ENCODE measurements at regions not wholly inside any gene's neighbourhood (a gene's known extent, or its start where the extent isn't known, plus 50 kb on each side); places are given as distances from the start of the nearest gene placed in this dataset.
"Not testable (repeated sequence)": the region's sequence is repeated elsewhere in the genome, so short reads cannot be mapped to it uniquely, and the experiment has no call there.

DNA sequence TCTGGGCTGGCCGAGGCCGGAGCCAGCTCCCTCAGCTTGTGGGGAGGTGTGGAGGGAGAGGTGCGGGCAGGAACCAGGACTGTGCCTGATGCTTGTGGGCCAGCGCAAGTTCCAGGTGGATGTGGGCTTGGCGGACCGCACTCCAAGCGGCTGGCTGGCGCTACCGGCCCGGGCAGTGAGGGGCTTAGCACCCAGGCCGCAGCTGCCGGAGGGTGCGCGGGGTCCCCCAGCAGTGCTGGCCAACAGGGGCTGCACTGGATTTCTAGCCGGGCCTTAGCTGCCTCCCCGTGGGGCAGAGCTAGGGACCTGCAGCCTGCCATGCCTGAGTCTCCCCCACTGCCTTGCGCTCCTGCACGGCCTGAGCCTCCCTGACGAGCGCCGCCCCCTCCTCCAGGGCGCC is 242.8 kb downstream of the CCSER2 start:
- DNase-seq, result no peak

DNA sequence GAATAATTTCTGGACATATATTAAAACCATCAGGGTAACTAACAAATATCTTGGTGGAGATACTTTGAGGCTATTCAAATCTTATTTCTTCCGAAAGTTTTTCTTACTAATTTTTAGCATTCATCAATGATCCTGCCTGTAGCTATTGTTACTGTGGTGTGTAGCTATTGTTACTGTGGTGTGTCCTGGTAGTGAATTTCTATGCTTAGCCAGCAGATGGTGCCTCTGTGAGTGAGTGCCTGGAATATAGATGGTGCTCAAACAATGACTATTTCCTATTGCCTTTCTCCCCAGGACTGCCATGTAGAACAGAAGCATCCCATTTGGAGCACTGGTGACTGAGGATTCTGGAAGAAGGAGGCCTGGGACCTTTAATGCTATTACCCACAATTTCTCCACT is 245.7 kb downstream of the CCSER2 start:
- no peak for DNase-seq

DNA sequence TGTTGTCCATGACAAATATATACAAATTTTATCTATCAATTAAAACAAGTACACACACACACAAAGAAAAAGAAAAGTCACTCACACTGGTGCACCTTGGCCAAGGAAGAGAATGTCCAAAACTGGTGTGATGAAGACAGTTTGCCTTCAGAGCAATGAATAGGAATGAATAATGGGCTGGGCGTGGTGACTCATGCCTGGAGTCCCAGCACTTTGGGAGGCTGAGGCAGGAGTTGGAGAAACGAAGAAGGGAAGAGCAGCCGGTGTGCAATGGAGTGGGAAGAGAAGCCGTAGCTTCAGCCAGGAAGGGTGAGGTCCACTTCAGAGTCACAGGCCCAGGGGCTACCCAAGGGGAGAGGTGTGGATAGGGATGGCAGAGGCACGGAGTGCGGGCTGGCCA is 253.6 kb downstream of the CCSER2 start:
- DNase-seq, result no peak

DNA sequence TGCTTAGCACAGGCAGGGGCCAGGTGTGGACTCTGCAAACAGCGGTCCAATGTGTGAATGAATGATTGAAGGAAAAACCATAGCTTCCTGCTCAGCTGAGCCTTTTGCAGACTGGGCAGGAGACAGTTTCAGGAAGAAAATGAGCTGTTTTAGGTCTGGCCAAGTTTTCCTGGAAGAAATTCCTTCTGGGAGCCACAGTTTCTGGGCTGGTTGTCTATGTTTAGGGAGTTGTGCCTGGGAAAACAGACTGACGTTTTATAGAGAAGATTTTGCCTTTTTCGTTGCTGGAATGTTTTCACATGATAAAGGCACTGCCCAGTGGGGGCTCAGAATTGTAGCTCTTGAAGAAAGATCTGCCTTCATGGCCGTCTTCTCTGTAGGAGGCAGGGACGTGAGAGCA is 255.1 kb downstream of the CCSER2 start:
- no peak for DNase-seq

DNA sequence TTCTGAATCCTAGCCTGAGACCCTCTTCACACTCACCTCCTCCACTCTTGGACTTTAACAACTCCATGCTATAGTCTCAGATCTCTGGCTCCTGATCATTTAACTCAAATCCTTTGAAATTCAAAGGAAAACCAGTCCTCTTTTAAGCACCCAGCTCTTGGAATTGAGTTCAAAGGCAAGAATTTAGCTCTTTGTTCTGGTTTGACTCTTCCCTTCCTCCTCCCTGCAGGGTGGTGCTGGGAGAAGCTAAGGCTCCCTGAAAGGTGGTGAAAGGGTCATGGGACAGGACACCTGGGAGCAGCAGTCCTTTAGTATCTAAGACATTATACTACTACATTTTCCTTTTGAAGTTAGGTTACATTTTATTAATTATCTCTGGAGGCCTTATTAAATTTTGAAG is 259.4 kb downstream of the CCSER2 start:
- DNase-seq, result no peak

DNA sequence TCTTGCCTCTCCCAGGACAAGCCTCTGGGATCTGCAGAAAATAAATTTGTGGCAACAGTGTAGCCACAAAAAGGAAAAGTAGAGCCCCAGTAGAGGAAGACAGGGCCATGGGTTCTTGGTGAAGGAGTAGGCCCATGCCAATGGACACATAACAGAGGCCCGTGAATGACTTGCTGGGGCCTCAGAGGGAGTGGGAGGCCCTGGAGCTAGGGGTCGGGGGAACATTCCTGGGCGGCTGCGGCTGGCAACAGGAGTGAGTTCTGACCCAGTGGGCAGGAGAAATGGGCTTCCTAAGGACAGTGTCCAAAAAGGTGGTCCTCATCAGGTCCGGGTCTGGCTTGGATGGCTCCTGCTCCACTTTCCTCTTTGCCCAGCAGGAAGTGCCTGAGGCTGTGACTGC is 260.0 kb downstream of the CCSER2 start:
- no peak for DNase-seq

DNA sequence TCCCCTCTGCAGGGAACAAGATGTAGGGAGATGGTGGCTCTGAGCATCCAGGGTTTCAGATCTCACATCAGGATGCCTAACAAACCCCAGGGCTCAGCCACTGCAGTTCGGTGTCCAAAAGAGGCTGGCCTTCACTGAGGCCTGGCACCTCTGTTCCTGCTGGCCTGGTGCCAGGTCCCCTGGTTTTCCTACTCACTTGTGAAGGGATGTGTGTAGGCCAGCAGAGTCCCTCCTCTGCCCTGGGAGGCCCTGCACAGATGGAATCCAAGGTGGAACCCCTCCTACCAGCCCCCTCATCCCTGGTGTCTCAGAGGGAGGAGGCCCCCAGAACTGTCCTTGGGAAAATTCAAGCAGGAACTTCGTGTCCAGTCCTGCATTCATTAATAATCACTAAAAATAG is 260.6 kb downstream of the CCSER2 start:
- DNase-seq, result no peak

DNA sequence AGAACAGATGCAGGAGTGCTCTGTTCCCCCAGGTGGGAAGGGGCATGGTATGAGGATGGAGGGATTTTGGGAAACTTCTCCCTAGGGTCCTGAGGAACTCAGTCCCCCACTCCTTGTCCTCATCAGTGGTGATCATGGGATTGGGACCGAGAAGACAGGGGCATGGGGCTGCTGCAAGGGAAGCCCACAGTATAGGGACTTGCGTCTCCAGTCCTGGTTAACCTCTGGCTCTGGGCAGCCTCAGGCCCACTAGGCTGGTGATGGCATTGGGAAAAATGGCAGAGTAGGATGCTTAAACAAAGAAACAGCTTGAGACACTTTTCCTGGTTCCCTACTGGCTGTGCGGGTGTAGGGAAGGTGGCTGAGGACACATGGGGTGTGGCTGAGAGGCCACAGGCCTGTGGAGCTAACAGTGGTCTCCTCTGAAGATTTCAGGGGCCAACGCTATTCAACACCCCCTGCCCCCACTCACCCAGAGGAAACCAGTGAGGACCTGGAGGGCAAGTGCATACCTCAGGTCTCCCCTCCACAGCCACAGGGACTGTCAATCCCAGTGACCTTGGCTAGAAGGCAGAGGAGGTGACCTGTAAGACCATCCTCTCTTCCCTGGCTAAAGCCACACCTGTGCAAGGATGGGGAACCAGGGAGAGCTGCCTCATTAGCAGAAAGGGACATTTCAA is 261.3 kb downstream of the CCSER2 start:
- DNase-seq, result no peak

DNA sequence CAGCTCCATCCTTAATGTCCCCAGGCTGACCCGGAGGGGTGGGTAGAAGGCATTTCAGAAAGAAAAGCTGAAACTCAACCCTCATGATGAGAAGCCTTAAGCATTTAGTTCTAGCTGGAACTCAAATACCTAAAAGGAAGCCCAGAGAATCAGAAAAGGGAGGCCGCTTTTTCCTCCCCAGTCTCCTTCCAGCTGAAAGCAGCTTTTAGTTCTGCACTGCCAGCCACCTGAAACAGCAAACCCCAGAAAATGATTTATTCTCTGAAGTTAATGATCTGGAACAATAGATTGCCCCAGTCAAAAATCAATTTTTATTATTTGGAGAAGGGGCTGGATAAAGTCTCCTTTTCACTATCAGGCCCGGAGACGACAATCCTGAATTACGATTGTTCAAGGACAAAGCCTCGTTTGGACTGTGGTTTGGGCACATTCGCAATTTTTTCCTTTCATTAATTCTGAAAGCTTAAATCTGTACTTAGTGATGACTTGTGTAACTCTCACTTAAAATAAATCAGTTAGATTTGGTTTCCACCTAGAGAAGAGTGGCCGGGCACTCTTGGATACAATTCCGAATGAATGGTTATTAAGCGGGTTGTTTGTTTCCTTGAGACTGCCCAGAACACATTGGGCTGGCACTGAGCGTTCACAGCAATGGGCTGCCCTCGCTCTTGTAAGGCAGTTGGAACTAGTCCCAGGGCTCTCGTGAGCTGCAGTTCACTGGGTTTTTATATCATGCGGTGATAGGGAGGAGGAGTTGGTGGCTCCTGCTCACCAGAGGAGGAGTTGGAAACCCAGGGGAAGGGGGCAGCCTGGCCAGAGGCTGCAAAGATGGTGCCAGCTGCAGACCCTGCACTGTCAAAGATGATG is 262.2 kb downstream of the CCSER2 start:
- peak; percentile 88 for DNase-seq

DNA sequence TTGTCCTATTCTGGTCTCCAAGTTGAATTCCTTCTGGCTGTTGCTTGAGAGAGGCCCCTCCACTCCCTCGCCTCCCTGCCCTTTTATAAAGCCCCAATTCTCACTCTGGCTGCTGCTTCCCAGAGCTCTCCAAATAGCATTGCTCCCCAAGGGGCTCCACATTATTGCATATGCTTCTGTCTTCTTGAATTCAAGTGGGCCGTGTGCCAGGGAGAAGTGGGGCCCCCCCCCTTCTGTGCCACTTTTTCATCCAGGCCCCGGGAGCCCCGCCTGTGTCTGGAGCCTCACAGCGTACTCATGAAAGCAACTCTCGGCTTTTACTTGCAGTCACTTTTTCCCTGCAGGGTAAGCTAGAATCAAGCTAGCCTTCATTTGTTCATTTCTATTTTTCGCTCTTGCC is 265.1 kb downstream of the CCSER2 start:
- no peak for DNase-seq

DNA sequence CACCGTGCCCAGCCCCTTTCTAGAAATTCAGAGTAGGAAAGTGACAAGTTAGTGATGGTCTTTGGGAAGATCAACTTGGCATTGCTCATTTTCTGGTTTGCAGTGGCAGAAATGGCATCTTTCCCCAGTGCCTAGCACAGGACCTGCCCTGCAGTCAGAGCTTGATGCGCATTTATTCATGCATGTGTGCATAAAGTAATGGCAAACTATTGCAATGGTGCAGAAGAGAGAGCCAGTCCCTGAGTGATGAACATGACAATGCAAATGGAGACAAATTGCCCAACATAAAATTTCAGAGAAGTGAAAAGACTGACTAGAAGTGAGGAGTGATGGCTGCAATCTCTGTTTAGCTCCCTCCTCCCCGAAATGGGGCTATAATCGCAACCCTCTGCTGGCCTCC is 268.2 kb downstream of the CCSER2 start:
- DNase-seq, result no peak

DNA sequence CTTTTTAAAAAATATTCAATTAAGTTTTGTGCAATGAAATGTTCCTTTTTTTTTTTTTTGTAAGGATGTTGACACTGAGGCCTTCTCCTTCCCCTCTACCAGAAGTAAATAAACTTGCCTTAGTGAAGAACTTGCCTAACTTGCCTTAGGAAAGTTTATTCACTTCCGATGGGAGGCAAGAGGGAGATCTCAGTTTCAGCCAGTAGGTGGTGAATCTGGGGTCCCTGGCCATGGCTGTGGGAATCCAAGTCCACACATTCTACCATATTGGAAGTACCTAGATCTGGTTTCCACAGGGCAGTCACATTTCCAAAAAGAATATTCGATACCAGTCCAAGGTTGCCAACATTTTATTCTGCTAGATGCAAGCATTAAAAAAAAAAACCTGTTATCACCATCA is 270.9 kb downstream of the CCSER2 start:
- no peak for DNase-seq

DNA sequence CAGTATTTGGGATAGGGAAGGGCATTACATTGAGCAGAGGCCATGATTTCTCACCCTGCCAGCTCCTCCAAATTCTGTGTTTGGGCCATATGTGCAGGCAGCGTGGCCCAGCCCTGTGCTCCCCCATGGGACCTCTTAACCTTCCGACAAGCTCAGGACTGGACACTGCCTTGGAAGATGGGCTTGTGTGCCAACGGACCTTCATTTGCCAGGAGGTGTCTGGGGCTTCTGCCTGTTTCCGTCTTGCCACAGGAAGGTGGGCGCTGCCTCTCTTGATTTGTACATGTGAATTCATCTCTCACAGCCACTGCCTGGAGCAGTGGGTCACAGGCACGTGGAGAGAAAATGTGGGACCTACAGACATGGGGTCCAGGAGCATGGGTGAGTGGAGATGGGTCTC is 272.6 kb downstream of the CCSER2 start:
- DNase-seq, result no peak

DNA sequence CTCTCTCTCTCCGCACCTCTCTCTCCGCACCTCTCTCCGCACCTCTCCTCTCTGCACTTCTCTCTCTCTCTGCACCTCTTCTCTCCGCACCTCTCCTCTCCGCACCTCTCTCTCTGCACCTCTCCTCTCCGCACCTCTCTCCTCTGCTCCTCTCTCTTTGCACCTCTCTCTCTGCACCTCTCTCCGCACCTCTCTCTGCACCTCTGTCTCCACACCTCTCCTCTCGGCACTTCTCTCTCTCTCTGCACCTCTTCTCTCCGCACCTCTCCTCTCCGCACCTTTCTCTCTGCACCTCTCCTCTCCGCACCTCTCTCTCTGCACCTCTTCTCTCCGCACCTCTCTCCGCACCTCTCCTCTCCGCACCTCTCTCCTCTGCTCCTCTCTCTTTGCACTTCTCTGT is 274.2 kb downstream of the CCSER2 start:
- DNase-seq, result not testable (repeated sequence)

DNA sequence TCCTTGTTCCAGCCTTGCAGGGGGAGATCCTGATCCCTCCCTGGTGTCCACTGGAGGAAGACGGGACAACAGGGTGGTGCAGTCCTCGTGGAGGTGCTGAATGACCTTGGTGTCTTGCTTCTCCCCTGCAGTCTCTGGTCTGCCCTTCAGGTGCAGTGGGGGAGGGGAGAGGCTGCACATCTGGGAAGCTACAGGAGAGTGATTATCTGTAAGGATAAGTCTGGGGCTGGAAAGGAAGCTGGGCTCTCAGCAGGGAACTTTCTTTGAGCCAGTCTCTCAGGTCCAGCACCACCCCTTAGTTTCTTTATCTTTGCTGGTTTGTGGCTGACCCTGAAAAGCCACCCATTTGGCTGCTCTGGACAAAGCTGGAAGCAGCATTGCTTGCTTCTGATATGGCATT is 275.6 kb downstream of the CCSER2 start:
- DNase-seq, result no peak

DNA sequence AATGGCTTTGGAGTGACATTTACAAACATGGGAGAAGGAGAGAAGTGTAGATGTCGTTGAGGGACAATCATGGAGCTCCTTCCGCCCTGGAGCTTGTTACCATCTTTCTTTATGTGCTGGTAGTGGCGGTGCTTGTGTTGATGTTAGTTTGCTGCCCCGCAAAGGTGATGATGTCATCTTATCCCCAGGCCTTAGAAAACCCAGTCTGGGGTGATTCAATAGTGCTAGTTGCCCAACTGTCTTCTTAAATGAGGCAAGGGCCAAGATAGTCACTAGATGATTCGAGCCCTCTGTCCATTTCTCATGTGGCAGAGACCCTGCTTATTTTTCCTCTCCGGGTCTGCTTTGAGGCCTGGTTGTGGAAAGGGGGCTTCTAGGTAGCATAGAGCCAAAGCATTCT is 277.4 kb downstream of the CCSER2 start:
- no peak for DNase-seq

DNA sequence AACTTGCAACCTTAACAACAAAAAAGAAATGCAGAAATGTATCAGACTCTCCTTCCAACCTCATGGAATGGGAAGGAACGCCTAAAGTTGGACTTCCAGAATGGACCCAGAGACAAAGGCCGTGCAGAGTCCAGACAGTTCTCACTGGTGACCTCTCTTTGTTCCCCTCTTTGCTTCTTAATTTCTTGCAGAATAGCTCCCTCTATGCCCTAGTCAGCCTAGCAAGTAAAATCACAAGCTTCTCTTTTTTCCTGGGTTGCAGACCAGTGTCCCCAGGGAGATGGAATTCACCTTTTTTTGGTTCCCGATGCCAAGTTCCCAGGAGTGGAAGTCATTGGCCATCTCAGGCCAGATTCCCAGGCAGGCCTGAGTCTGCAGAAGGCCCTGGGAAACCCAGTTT is 278.0 kb downstream of the CCSER2 start:
- DNase-seq, result no peak

DNA sequence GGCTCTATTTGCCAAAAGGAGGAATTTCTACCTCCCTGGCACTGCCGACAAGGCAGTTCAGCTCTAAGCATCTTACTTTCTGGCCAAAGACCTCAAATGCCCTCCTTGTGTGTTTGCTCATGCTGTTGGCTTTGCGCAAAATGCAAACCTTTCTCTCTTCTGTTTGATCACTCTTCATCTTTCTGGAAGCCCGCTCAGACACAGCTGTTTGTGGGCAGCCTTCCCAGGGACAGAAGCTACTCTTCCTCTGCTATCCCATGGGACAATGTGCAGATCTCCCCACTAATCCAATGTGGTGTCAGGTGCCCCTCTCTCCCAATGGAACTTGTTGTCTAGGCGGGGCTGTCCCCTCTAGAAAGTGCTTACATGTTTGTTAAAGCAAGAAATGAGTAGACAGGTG is 278.7 kb downstream of the CCSER2 start:
- DNase-seq, result no peak

DNA sequence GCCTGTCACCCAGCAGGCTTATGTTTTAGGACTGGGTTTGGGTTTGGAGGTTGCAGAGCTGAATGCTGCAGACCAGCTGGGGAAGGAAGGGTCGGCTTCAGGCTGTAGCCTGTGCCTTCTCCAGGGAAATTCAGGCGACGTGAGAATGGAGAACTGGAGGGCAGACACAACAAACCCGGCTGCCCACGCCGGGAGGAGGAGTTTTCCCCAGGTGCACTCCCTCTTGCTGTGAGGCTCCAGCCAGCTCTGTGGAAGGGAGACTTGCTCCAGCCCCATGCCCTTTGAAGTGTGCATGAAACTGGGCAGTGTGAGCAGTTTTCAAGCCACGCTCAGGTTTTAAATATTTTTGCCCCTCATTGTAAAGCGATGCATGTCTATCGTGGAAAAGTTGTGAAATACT is 279.1 kb downstream of the CCSER2 start:
- DNase-seq, result no peak

DNA sequence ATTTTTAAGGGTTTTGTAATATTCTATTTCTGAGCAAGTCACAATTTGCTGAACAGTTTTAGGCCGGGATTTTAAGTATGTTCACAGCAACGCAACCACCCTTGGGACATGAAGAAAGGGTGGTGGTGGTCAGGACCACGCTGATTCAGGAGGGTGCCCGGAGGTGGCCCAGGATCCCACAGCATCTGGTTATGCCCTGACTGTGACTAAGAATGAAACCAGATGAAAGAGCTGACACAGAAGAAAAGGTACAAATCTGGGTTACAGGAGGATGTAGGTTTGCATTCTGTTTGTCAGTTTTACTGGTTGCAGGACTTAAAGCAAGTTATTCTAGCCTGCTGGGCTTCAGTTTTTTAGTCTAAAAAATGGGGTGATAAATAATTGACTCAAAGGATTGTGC is 279.7 kb downstream of the CCSER2 start:
- DNase-seq, result no peak

DNA sequence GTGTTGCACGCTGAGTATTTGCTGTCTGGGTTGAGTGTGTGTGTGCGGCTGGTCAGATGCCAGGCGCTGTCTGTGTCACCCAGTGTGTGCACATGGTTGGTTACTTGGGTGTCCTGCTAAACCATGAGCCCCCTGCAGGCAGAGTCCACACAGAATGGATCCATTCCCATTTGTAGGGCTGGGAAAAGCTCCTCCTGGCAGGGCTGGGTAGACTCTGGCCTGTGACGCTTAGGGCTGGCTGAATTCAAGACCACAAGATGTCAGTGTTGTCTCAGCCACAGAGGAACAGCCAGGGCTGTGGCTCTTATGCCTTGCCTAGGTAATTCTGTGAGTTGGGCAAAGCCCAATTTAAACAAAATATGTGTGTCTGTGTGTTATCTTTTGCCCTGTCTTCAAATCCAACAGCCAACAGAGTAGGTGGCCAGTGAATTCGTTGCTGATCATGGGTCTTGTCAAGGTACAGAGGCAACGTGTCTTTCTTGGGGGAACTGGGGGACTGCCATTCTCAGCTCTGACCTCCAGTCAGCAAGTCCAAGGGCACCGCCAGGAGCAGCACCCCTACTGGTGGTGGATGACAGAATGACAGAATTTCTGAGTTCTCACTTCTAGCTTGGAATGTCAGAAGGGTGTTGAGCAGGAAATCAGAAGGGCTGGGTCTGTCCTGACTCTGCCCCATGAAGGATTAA is 285.1 kb downstream of the CCSER2 start:
- DNase-seq, result peak; percentile 10

DNA sequence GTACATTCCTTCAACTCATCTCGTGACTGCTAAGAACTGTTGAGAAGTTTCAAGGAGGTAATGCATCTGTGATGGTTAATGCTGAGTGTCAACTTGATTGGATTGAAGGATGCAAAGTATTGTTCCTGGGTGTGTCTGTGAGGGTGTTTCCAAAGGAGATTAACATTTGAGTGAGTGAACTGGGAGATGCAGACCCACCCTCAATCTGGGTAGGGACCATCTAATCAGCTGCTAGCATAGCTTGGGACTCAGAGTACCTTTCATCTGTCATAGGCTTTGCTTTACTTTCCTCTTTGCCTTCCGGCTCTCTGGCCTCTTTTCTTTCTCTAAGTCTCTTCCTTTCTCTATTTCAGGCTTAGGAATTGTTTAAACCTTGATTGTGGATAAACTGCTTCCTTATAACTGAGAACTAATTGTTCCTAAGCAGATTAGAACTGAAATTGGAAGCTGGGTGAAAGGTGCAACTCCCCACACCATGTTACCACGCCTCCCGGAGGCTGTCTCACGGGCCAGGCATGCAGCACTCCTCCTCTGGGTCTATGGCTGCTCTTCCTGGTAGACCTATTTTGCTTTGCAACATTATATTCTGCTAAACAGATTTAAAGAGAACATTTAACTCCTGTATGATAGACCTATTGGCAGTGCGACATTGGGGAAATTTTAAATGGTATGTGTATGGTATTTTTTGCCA is 298.2 kb downstream of the CCSER2 start:
- DNase-seq, result no peak

DNA sequence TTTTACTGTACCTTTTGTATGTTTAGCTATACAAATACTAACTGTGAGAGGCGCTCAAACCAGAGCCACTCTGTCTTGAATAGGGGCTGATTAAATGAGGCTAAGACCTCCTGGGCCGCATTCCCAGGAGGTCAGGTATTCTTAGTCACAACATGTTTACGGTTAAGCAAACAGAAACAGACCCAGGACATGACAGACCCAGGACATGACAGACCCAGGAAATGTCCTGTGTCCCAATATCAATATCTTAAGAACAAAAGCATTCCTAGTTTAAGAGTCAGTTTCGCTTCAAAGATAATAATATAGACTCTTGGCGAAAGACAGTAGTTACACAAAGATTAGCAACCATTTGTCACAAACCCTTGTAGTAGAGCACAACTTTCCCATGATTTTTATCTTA is 304.5 kb downstream of the CCSER2 start:
- DNase-seq, result no peak

DNA sequence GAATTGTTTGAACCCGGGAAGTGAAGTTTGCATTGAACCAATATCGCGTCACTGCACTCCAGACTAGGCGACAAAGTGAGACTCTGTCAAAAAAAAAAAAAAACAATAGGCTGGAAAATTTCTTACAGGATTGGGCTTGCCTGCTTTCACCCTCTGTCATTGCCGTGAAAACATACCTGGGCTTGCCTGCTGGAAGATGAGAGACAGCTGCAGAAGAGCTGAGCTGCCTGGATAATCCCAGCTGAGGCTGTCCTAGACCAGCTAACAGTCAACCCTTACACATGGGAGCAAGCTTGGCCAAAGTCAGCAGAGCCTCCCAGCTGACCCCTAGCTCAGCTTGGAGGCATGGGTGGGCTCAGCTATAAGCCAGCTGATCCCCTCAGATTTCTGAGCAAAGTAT is 306.2 kb downstream of the CCSER2 start:
- no peak for DNase-seq
